ENCODE measurements at regions not wholly inside any gene's neighbourhood (a gene's known extent, or its start where the extent isn't known, plus 50 kb on each side); places are given as distances from the start of the nearest gene placed in this dataset.

DNA sequence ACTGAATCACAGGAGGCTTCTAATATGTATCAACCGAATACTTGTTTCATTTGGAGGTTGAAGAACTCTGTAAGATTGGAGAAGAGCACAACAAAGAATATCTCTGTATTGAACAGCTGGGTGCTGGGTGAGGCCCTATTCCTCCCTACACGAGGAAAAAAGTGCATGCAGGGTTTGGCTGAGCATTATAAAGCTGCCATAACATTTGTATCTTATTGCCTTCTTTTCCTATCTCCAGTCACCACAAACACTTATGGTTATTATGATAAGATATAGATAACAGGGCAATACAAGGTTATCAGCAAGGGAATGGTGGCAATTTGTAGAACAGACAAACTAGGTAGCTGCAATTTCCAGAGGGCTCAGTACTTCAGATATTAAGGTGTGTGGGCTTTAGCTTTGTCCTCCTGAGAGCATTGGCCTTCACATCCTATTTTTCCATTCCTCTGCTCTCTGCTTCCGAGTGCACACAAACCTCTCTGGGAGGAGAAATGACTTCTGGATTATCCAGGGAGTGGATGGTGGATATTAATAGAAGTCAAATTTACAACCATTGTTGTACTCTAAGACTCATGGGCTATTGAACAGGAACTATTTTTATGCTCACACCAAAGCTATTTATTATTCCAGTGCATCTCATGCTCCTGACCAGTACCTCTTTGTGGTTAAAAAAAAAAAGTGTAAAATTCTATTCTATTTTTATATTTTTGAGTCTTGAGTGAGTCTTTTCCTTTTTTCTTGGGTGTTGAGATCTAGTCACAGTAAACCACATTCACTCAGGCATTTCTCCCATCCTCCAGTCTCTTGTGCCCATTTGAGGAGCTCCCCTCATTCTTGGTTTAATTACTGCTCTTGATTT is 248.4 kb downstream of the ETAA1 start:
- 7% methylated on average over 3 of the region's 3 CpGs for WGBS (ENCODE audit: low lambda C conversion rate)
- FAIRE-seq = no peak

More for the DNA sequence above, 248.4 kb downstream of the ETAA1 start:
- H3K4me2 ChIP-seq (ENCODE audit: low read depth, low read length) = no peak overlapping the region
- no peak for ATAC-seq
- no peak for DNase-seq (ENCODE audit: low spot score)
- no peaks in the 10 kb centered on the region for H4K20me1 ChIP-seq (ENCODE audit: insufficient read depth, low read length)
- H3K27me3 ChIP-seq (ENCODE audit: control insufficient read depth in 1 of 2, insufficient read depth in 2 of 2, low read length in 2 of 2) = no peaks in the 10 kb centered on the region
- in situ Hi-C loops (cut with HindIII; ENCODE audit: extremely low pct_ligation_motif_present, low pct_unique_long_range_greater_than_20kb) = no loop called here
- BruUV-seq (replicated peaks) = no TSS peak
- no peaks in the 10 kb centered on the region for H3K4me1 ChIP-seq (ENCODE audit: insufficient read depth, low read length)
- H3K9ac ChIP-seq (ENCODE audit: insufficient read depth, low read depth, low read length) = no peak overlapping the region
- TF ChIP-seq, protein P1, sequence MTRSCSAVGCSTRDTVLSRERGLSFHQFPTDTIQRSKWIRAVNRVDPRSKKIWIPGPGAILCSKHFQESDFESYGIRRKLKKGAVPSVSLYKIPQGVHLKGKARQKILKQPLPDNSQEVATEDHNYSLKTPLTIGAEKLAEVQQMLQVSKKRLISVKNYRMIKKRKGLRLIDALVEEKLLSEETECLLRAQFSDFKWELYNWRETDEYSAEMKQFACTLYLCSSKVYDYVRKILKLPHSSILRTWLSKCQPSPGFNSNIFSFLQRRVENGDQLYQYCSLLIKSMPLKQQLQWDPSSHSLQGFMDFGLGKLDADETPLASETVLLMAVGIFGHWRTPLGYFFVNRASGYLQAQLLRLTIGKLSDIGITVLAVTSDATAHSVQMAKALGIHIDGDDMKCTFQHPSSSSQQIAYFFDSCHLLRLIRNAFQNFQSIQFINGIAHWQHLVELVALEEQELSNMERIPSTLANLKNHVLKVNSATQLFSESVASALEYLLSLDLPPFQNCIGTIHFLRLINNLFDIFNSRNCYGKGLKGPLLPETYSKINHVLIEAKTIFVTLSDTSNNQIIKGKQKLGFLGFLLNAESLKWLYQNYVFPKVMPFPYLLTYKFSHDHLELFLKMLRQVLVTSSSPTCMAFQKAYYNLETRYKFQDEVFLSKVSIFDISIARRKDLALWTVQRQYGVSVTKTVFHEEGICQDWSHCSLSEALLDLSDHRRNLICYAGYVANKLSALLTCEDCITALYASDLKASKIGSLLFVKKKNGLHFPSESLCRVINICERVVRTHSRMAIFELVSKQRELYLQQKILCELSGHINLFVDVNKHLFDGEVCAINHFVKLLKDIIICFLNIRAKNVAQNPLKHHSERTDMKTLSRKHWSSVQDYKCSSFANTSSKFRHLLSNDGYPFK (CRISPR knock-in tag; IDR thresholded peaks at IDR 0.05; ENCODE audit: borderline replicate concordance) = no peak
- TF ChIP-seq CENPT (CRISPR knock-in tag; IDR thresholded peaks at IDR 0.05; ENCODE audit: low read depth) = no peak
- TF ChIP-seq BCL6 (CRISPR knock-in tag; IDR thresholded peaks at IDR 0.05) = no peak
- no peak for TF ChIP-seq SATB2 (CRISPR knock-in tag; IDR thresholded peaks at IDR 0.05)
- no peak for TF ChIP-seq ZNF337 (CRISPR knock-in tag; IDR thresholded peaks at IDR 0.05; ENCODE audit: borderline replicate concordance, low read depth)
- no peak for TF ChIP-seq RBFOX2 (IDR thresholded peaks at IDR 0.05; ENCODE audit: low read depth, low read length)
- no peak for TF ChIP-seq ZSCAN31 (CRISPR knock-in tag; IDR thresholded peaks at IDR 0.05; ENCODE audit: low read depth)
- TF ChIP-seq KDM6A (CRISPR knock-in tag; IDR thresholded peaks at IDR 0.05; ENCODE audit: low read depth) = no peak
- no peak for TF ChIP-seq HNF4G (IDR thresholded peaks at IDR 0.05; ENCODE audit: borderline replicate concordance, low read depth, low read length)
- TF ChIP-seq HNF4G (CRISPR knock-in tag; IDR thresholded peaks at IDR 0.05; ENCODE audit: borderline replicate concordance, low read depth) = no peak
- TF ChIP-seq ZNF292 (CRISPR knock-in tag; IDR thresholded peaks at IDR 0.05; ENCODE audit: borderline replicate concordance, low read depth) = no peak
- TF ChIP-seq TBL1XR1 (IDR thresholded peaks at IDR 0.05; ENCODE audit: borderline replicate concordance, low read length, partially characterized antibody) = no peak
- TF ChIP-seq ZNF777 (CRISPR knock-in tag; IDR thresholded peaks at IDR 0.05) = no peak
- TF ChIP-seq HOXA9 (CRISPR knock-in tag; IDR thresholded peaks at IDR 0.05; ENCODE audit: borderline replicate concordance) = no peak
- no peak for TF ChIP-seq ZBTB1 (CRISPR knock-in tag; IDR thresholded peaks at IDR 0.05; ENCODE audit: borderline replicate concordance)
- TF ChIP-seq ZEB1 (IDR thresholded peaks at IDR 0.05; ENCODE audit: insufficient replicate concordance, low read depth) = no peak
- TF ChIP-seq ZBTB25 (CRISPR knock-in tag; IDR thresholded peaks at IDR 0.05) = no peak
- no peak for TF ChIP-seq CENPBD1 (CRISPR knock-in tag; IDR thresholded peaks at IDR 0.05; ENCODE audit: borderline replicate concordance, low read depth)
- TF ChIP-seq PCBP2 (optimal IDR thresholded peaks at IDR 0.05; ENCODE audit: low read depth, low read length, poor library complexity, severe bottlenecking) = no peak
- H3K79me2 ChIP-seq (ENCODE audit: insufficient read depth, low read length) = no peaks in the 10 kb centered on the region
- H3K4me3 ChIP-seq (replicated peaks in 1 of 3; ENCODE audit: insufficient read depth in 1 of 3, low read depth in 2 of 3, low read length in 3 of 3) = no peak overlapping the region
- intact Hi-C loops (cut with micrococcal nuclease; ENCODE audit: unreplicated experiment) = no loop called here
- ChIA-PET POLR2A (no interaction called here), CTCF (ENCODE audit: low intra/inter-chr PET ratio, low total read pairs) (no interaction called here)
- no peaks in the 10 kb centered on the region for H3K36me3 ChIP-seq (replicated peaks in 1 of 2; ENCODE audit: control insufficient read depth in 1 of 2, insufficient read depth in 2 of 2, low read length in 2 of 2)
- H2AFZ ChIP-seq (ENCODE audit: low read length) = no peak overlapping the region
- no peak overlapping the region for H3K27ac ChIP-seq (ENCODE audit: extremely low read length, insufficient read depth, low read length)
- no peaks in the 10 kb centered on the region for H3K9me3 ChIP-seq (ENCODE audit: low read length)
